Esophagus squamous epithelium (tissue), 5 donors: ENCODE measurements at regions not wholly inside any gene's neighbourhood (a gene's known extent, or its start where the extent isn't known, plus 50 kb on each side); places are given as distances from the start of the nearest gene placed in this dataset.

Source experiments
- DNase-seq: peaks from one replicate; lab custom pipeline; 2025; lab: John Stamatoyannopoulos, UW
- H3K27ac ChIP-seq, 4 donors: fragments of 200-600 bp; sonication (generic); one replicate each; pipeline ENCODE4 v1.5.1; 2016 to 2019; ENCODE audit warnings: mild to moderate bottlenecking in 1 of 4
- H3K27me3 ChIP-seq, 4 donors: fragments of 200-600 bp; sonication (generic); 1 replicate in 3 of 4; 2 replicates in 1 of 4; pipeline versions ENCODE4 v1.5.1 to v1.6.0; 2017 to 2021; ENCODE audit warnings: antibody characterized with exemption in 1 of 4
- H3K36me3 ChIP-seq, 3 donors: fragments of 200-600 bp; sonication (generic); one replicate each; pipeline ENCODE4 v1.5.1; 2016 to 2019
- H3K4me1 ChIP-seq, 3 donors: fragments of 200-600 bp; sonication (generic); one replicate each; pipeline ENCODE4 v1.5.1; 2017 to 2019
- H3K4me3 ChIP-seq, 4 donors: fragments of 200-600 bp; sonication (generic); 1 replicate in 3 of 4; 2 replicates in 1 of 4; pipeline ENCODE4 v1.5.1; 2016 to 2019; ENCODE audit warnings: mild to moderate bottlenecking in 2 of 4, moderate library complexity in 1 of 4
- H3K9me3 ChIP-seq, 3 donors: fragments of 200-600 bp; sonication (generic); one replicate each; pipeline ENCODE4 v1.5.1; 2016 to 2019
- CTCF ChIP-seq, 6 experiments: fragments of 450-650 bp in 4 of 6; fragments of 200-600 bp in 2 of 6; sonication (generic) in 2 of 6; IDR thresholded peaks; one replicate each; pipeline ENCODE4 v1.5.1; 2016 to 2019; ENCODE audit warnings: antibody characterized with exemption in 6 of 6, mild to moderate bottlenecking in 4 of 6, moderate library complexity in 4 of 6
- POLR2A ChIP-seq, 4 donors: fragments of 450-650 bp; IDR thresholded peaks; one replicate each; pipeline ENCODE4 v1.6.1; 2017; ENCODE audit warnings: antibody characterized with exemption in 4 of 4, mild to moderate bottlenecking in 4 of 4, moderate library complexity in 3 of 4
- WGBS, 2 donors: methylation state at CpG; one replicate each; pipeline ENCODE4 v1.1.5; 2018; 5-methylcytosine and 5-hydroxymethylcytosine counted together
- intact Hi-C: fragments of 100-400 bp; cut with DNase I; formaldehyde crosslinking; loops from one replicate; pipeline ENCODE4 v1.15.0; 2022
- donor health status: DM: yes; HTN: yes; CAD: no.

DNA sequence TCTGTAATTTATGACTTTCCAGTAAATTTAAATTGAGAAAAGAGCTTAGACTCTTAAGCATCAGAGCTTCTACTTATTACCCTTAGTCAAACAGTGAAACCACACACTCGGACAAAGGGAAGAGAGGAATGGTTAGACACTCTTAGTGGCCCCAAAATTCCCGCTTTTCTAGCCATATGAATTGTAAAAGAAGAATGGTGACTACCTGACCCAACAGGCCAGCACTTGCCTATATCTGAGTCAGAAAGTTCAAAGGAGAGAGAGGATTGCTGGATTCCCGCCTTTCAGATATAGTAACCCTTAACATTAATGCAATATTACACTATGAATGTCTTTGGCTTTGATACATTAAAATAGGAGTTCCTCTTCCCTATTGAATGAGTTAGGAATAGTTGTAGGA is 317.3 kb downstream of the PCDH17 start:
- Histone ChIP-seq H3K4me3 (no peak overlapping the region), H3K27me3 (no peaks in the 10 kb centered on the region), H3K36me3 (no peaks in the 10 kb centered on the region), H3K4me1 (no peaks in the 10 kb centered on the region), H3K9me3 (peaks cover 0 to 9% (median 0%) of the 10 kb centered on the region in 3 donors), H3K27ac (no peak overlapping the region)
- 43% methylated on average over 3 of the region's 3 CpGs for WGBS, 2 donors
- DNase-seq = no peak
- intact Hi-C loops = no loop called here
- no peak for TF ChIP-seq POLR2A (IDR thresholded peaks at IDR 0.05)
- TF ChIP-seq CTCF (IDR thresholded peaks at IDR 0.05) = no peak

DNA sequence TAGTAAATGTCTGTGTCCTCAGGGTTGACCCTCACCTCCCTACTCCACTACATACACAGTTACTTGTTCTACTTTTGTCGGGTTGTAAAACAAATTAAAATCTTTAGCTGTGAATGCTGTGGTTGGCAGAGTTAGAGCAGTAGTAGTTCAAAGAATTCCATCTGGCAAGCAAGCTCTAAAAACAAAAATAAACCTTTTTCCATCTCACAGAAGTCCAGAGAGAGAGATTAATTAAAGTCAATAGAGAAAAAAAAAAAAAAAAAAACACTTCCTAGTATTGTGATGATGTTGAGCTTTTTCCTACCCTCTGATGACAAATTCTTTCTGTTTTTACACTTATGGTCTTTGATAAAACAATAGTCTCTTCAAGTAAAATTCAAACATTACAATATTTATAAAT is 338.4 kb downstream of the PCDH17 start:
- Histone ChIP-seq H3K4me1 (no peaks in the 10 kb centered on the region), H3K9me3 (peaks cover 0 to 13% (median 0%) of the 10 kb centered on the region in 3 donors), H3K27me3 (no peaks in the 10 kb centered on the region), H3K36me3 (no peaks in the 10 kb centered on the region), H3K27ac (no peak overlapping the region), H3K4me3 (no peak overlapping the region)
- 7 to 24% methylated on average over 1 of the region's 1 CpG for WGBS, 2 donors
- intact Hi-C loops = no loop called here
- no peak for TF ChIP-seq POLR2A (IDR thresholded peaks at IDR 0.05)
- TF ChIP-seq CTCF (IDR thresholded peaks at IDR 0.05) = no peak
- DNase-seq = no peak

DNA sequence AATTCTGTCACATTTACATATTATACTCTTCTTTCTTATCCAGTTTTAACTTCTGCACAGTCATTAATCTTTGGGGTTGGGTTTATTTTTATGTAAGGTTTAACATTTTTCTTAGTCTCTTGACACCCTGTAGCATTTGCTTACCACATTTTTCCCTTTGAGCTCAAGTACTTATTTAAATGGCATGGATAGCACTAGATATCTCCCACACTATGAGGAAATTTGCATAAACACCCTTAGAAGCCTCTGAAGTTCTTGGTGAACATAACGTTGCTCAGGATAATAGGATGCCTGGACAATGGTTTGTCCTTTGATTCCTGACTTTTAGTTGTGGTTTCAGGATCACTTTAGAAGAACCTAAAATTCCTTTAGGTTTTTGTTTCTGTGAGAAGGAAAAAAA is 338.9 kb downstream of the PCDH17 start:
- intact Hi-C loops = no loop called here
- DNase-seq = no peak
- Histone ChIP-seq H3K4me3 (no peak overlapping the region), H3K9me3 (peaks cover 0 to 13% (median 0%) of the 10 kb centered on the region in 3 donors), H3K4me1 (no peaks in the 10 kb centered on the region), H3K36me3 (no peaks in the 10 kb centered on the region), H3K27ac (no peak overlapping the region), H3K27me3 (no peaks in the 10 kb centered on the region)
- 6 to 21% methylated on average over 1 of the region's 1 CpG for WGBS, 2 donors
- no peak for TF ChIP-seq POLR2A (IDR thresholded peaks at IDR 0.05)
- TF ChIP-seq CTCF (IDR thresholded peaks at IDR 0.05) = no peak

- peaks cover 0 to 10% (median 0%) of the 10 kb centered on the region in 3 donors for H3K9me3 ChIP-seq
- no peak for DNase-seq
- no peak for TF ChIP-seq POLR2A (IDR thresholded peaks at IDR 0.05)
- TF ChIP-seq CTCF (IDR thresholded peaks at IDR 0.05) = no peak
- H3K36me3 ChIP-seq = no peaks in the 10 kb centered on the region
- no peaks in the 10 kb centered on the region for H3K27me3 ChIP-seq
- H3K4me3 ChIP-seq = no peak overlapping the region
- no peak overlapping the region for H3K27ac ChIP-seq
- H3K4me1 ChIP-seq = no peaks in the 10 kb centered on the region
- intact Hi-C loops = no loop called here
Observed at GRCh38 chr13:57982782-57983181, 351.2 kb downstream of the PCDH17 start.

DNA sequence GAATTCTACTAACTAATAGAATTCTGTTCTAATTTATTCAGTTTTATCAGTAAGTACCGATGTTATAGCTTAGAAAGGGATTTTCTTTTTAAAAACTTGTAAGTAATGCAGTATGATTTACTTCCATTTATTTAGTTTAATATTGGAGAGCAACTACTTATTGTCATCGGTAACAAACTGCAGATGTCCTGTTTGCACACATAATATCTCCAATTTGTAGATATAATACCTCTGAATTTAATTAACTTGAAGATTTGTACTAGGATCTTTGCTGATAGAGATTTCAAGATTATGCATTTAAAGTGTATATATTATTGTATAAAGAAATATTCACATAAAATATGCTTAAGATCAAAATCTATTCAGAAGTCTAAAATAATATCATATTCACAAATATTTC is 356.7 kb downstream of the PCDH17 start:
- H3K27me3 ChIP-seq = no peaks in the 10 kb centered on the region
- intact Hi-C loops = no loop called here
- no peak overlapping the region for H3K27ac ChIP-seq
- peaks cover 0 to 10% (median 0%) of the 10 kb centered on the region in 3 donors for H3K9me3 ChIP-seq
- no peaks in the 10 kb centered on the region for H3K4me1 ChIP-seq
- no peaks in the 10 kb centered on the region for H3K36me3 ChIP-seq
- 72 to 81% methylated on average over 2 of the region's 2 CpGs for WGBS, 2 donors
- H3K4me3 ChIP-seq = no peak overlapping the region
- no peak for TF ChIP-seq CTCF (IDR thresholded peaks at IDR 0.05)
- TF ChIP-seq POLR2A (IDR thresholded peaks at IDR 0.05) = no peak
- DNase-seq = no peak
